A673 (cell line): ENCODE measurements at regions not wholly inside any gene's neighbourhood (a gene's known extent, or its start where the extent isn't known, plus 50 kb on each side); places are given as distances from the start of the nearest gene placed in this dataset.

Source experiments
- CTCF ChIP-seq: fragments of 300-800, 200-600 bp; sonication (generic); conservative IDR thresholded peaks from 2 replicates; pipeline ENCODE4 v1.5.1; 2017; ENCODE audit warnings: low read depth, mild to moderate bottlenecking, antibody characterized with exemption, low read length, moderate library complexity, mixed read lengths
- EZH2 ChIP-seq: fragments of 200-600 bp; sonication (generic); IDR thresholded peaks from 2 replicates; pipeline ENCODE4 v1.6.1; 2017; ENCODE audit warnings: borderline replicate concordance, low read depth, mild to moderate bottlenecking, mixed read lengths, antibody characterized with exemption, low read length; ENCODE audit not compliant: poor library complexity, severe bottlenecking

GRCh38 chr7:47683485-47683898 is 101.6 kb upstream of the TNS3 start:
- TF ChIP-seq CTCF (no peak), EZH2 (no peak)
